MCF 10A (cell line): ENCODE measurements at regions not wholly inside any gene's neighbourhood (a gene's known extent, or its start where the extent isn't known, plus 50 kb on each side); places are given as distances from the start of the nearest gene placed in this dataset.

Experiments
- BruUV-seq: library from RNA; stranded (reverse); fragments of 400-500 nt; replicated peaks from 2 replicates; lab custom pipeline; 2021; lab: Mats Ljungman, UMichigan
- CTCF ChIA-PET: fragments of 300-600 bp; sonication (Branson Sonifier 250); formaldehyde crosslinking; extraction: SDS; loops from one replicate; lab custom pipeline; 2021; ENCODE audit warnings: antibody characterized with exemption, inconsistent platforms; lab: Yijun Ruan, JAX
- POLR2A ChIA-PET: fragments of 300-600, 350-650 bp; sonication (Branson Sonifier 250); formaldehyde crosslinking; extraction: SDS; loops from one replicate; lab custom pipeline; 2020; ENCODE audit warnings: antibody characterized with exemption, inconsistent platforms; lab: Yijun Ruan, JAX
- DNase-seq: peaks from one replicate; pipeline ENCODE4 v3.0.0-alpha.2; 2018; ENCODE audit not compliant: unreplicated experiment
- H3K27ac Mint-ChIP-seq: one replicate; pipeline ENCODE4 v1.8.0; 2022; ENCODE audit warnings: mild to moderate bottlenecking, low read depth, mixed read lengths; ENCODE audit not compliant: unreplicated experiment
- H3K27me3 Mint-ChIP-seq: one replicate; pipeline ENCODE4 v1.8.0; 2022; ENCODE audit warnings: mixed read lengths; ENCODE audit not compliant: insufficient read depth, unreplicated experiment
- H3K36me3 Mint-ChIP-seq: one replicate; pipeline ENCODE4 v1.8.0; 2022; ENCODE audit warnings: mild to moderate bottlenecking, moderate library complexity, mixed read lengths; ENCODE audit not compliant: insufficient read depth, unreplicated experiment
- H3K4me1 Mint-ChIP-seq: one replicate; pipeline ENCODE4 v1.8.0; 2022; ENCODE audit warnings: mixed read lengths; ENCODE audit not compliant: insufficient read depth, unreplicated experiment
- H3K4me3 Mint-ChIP-seq: one replicate; pipeline ENCODE4 v1.8.0; 2022; ENCODE audit warnings: mild to moderate bottlenecking, moderate library complexity, mixed read lengths; ENCODE audit not compliant: unreplicated experiment
- H3K9me3 Mint-ChIP-seq: one replicate; pipeline ENCODE4 v1.8.0; 2022; ENCODE audit warnings: mixed read lengths; ENCODE audit not compliant: unreplicated experiment
- CTCF ChIP-seq: fragments of 200-600 bp; IDR thresholded peaks from one replicate; pipeline ENCODE4 v1.8.0; 2022; ENCODE audit warnings: antibody characterized with exemption, mild to moderate bottlenecking; ENCODE audit not compliant: unreplicated experiment
- intact Hi-C: fragments of 100-400 bp; cut with micrococcal nuclease; formaldehyde crosslinking; loops from 2 replicates; pipeline ENCODE4 v1.14.1; 2022

DNA sequence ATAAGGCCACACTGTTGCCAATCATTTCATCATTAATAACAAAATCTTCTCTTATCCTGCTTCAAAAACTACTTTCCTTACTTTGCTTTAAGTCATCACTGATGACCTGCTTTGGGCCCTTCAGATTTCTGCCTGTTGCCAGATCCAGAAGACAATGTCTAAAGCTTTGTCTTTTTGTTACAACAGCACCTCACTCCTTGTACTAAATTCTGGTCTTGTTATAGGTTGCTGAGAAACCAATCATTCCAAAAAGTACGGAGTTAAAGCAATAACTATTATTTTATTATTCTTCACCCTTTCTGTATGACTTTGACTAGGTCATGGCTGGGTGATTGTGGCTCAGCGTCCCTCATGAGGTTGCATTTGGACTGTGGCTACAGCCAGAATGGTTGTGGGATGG lies 633.5 kb downstream of the PTPRU start:
- H3K27ac Mint-ChIP-seq, result no peak overlapping the region
- no peak for TF ChIP-seq CTCF
- peaks cover 51% of the 10 kb centered on the region for H3K27me3 Mint-ChIP-seq
- H3K36me3 Mint-ChIP-seq, result no peaks in the 10 kb centered on the region
- BruUV-seq, result no TSS peak
- DNase-seq, result no peak
- intact Hi-C loops, result no loop called here
- no peaks in the 10 kb centered on the region for H3K4me1 Mint-ChIP-seq
- no peak overlapping the region for H3K4me3 Mint-ChIP-seq
- ChIA-PET POLR2A (no interaction called here), CTCF (interaction anchor here (0.7 kb wide), 1 partner anchor 10 kb away, joined by 4 read pairs; no protein-coding TSS in a partner anchor)
- H3K9me3 Mint-ChIP-seq, result no peaks in the 10 kb centered on the region

GRCh38 chr1:29868944-29869343 lies 632.6 kb downstream of the PTPRU start:
- Mint-ChIP-seq H3K27me3 (peaks cover 51% of the 10 kb centered on the region), H3K9me3 (no peaks in the 10 kb centered on the region), H3K27ac (no peak overlapping the region), H3K36me3 (no peaks in the 10 kb centered on the region), H3K4me3 (no peak overlapping the region), H3K4me1 (no peaks in the 10 kb centered on the region)
- BruUV-seq, result no TSS peak
- ChIA-PET CTCF (interaction anchor here (2.2 kb wide), 1 partner anchor 11 kb away, joined by 10 read pairs; no protein-coding TSS in a partner anchor), POLR2A (no interaction called here)
- no peak for TF ChIP-seq CTCF
- intact Hi-C loops, result no loop called here
- DNase-seq, result no peak

DNA sequence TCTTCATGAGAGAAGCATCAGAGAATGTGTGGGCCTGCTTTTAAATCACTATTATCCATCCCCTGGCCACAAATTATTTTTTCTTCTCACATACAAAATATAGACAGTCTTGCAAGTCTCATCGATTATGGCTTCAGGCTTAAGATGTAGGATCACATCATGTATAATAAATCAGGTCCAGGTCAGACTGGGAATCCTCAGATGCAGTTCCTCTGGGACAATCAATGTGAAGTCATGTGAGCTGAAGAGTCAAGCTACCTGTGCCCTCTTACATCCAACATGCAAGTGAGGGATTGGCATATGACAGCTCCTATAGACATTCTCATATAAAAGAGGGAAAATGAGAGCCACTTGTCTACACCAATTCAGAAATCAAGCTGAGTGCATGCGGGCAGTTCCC lies 631.8 kb downstream of the PTPRU start:
- Mint-ChIP-seq H3K27ac (no peak overlapping the region), H3K4me3 (no peak overlapping the region), H3K27me3 (peaks cover 47% of the 10 kb centered on the region), H3K4me1 (no peaks in the 10 kb centered on the region), H3K9me3 (no peaks in the 10 kb centered on the region), H3K36me3 (no peaks in the 10 kb centered on the region)
- no peak for DNase-seq
- ChIA-PET CTCF (interaction anchor here (2.2 kb wide), 1 partner anchor 12 kb away, joined by 10 read pairs; no protein-coding TSS in a partner anchor), POLR2A (no interaction called here)
- no TSS peak for BruUV-seq
- intact Hi-C loops, result no loop called here
- TF ChIP-seq CTCF, result no peak

- ChIA-PET CTCF (no interaction called here), POLR2A (no interaction called here)
- H3K27ac Mint-ChIP-seq, result no peak overlapping the region
- H3K27me3 Mint-ChIP-seq, result peaks cover 30% of the 10 kb centered on the region
- H3K9me3 Mint-ChIP-seq, result peaks cover 7% of the 10 kb centered on the region
- no peak for TF ChIP-seq CTCF
- intact Hi-C loops, result no loop called here
- no TSS peak for BruUV-seq
- H3K36me3 Mint-ChIP-seq, result no peaks in the 10 kb centered on the region
- DNase-seq, result no peak
- H3K4me3 Mint-ChIP-seq, result no peak overlapping the region
- no peaks in the 10 kb centered on the region for H3K4me1 Mint-ChIP-seq
Measured at GRCh38 chr1:29865051-29865450, 628.7 kb downstream of the PTPRU start.
